ENCODE measurements at regions not wholly inside any gene's neighbourhood (a gene's known extent, or its start where the extent isn't known, plus 50 kb on each side); places are given as distances from the start of the nearest gene placed in this dataset.

DNA sequence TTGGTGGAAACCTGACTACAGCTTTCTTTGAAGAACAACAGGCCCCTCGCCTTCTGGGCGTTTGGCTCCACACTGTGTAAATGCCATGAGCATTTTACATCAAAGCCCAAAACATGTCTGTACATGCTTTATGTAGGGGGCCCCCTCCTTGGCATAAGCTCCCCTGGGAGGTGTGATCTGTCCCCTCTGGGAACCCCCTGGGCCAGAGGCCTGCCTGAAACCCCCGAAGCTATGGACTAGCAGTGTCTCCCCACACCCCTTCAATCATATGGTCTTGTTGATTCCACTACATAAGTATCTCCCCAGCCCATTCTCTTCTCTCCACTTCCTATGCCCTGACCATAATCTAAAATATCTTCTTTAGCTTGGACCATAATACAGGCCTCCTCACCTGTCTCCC lies 241.5 kb downstream of the C1orf94 start:
- no peaks in the 10 kb centered on the region for H3K4me1 ChIP-seq (ENCODE audit: insufficient read depth, low read length)
- no peak overlapping the region for H2AFZ ChIP-seq (ENCODE audit: low read depth, low read length)
- H3K79me2 ChIP-seq (ENCODE audit: insufficient read depth, low read length) = no peaks in the 10 kb centered on the region
- DNase-seq (no peak), ATAC-seq (ENCODE audit: insufficient read depth, low read depth) (no peak)
- no peak overlapping the region for H3K9ac ChIP-seq (ENCODE audit: low read depth, low read length)
- H3K4me3 ChIP-seq (ENCODE audit: low read depth in 1 of 2, low read length in 2 of 2) = no peak overlapping the region
- TF ChIP-seq, protein P1, sequence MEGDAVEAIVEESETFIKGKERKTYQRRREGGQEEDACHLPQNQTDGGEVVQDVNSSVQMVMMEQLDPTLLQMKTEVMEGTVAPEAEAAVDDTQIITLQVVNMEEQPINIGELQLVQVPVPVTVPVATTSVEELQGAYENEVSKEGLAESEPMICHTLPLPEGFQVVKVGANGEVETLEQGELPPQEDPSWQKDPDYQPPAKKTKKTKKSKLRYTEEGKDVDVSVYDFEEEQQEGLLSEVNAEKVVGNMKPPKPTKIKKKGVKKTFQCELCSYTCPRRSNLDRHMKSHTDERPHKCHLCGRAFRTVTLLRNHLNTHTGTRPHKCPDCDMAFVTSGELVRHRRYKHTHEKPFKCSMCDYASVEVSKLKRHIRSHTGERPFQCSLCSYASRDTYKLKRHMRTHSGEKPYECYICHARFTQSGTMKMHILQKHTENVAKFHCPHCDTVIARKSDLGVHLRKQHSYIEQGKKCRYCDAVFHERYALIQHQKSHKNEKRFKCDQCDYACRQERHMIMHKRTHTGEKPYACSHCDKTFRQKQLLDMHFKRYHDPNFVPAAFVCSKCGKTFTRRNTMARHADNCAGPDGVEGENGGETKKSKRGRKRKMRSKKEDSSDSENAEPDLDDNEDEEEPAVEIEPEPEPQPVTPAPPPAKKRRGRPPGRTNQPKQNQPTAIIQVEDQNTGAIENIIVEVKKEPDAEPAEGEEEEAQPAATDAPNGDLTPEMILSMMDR (IDR thresholded peaks at IDR 0.05; ENCODE audit: borderline replicate concordance, extremely low read depth, low read length, poor library complexity, severe bottlenecking) = no peak
- TF ChIP-seq EZH2 (IDR thresholded peaks at IDR 0.05; ENCODE audit: borderline replicate concordance, low read depth, low read length, severe bottlenecking) = no peak
- peaks cover 12% of the 10 kb centered on the region for H3K27me3 ChIP-seq (ENCODE audit: insufficient read depth, low read length, poor library complexity)
- no peaks in the 10 kb centered on the region for H3K36me3 ChIP-seq (ENCODE audit: insufficient read depth, low read length)
- H4K20me1 ChIP-seq (ENCODE audit: insufficient read depth, low read length) = no peaks in the 10 kb centered on the region
- H3K27ac ChIP-seq (ENCODE audit: low read length) = no peak overlapping the region
- no peak overlapping the region for H3K4me2 ChIP-seq (ENCODE audit: insufficient read depth, low read length)
- no peaks in the 10 kb centered on the region for H3K9me3 ChIP-seq (ENCODE audit: insufficient read depth, low read length, severe bottlenecking)

DNA sequence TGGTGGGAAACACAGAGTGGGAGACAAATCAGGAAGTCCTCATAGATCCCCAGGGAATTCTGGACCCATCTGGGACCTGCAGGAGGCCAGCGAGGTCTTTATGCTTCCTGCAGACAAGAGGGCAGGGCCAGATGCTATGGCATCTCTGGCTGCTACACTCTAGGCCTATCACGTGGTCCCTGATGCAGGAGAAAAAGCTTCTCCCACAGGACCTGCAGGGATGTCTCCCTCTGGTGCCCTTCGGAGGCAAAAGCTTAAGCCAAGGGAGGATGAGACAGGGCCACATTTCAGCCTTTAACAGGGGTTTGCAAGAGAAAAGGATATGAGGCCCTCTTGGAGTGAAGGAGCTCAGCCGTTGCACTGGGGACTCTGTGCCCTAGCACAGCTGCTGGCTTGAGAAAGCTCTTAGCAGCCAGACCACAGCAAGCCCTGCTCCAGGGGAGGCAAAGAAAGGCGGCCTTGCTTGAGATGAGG lies 243.0 kb downstream of the C1orf94 start:
- TF ChIP-seq, protein P1 (IDR thresholded peaks at IDR 0.05; ENCODE audit: borderline replicate concordance, extremely low read depth, low read length, poor library complexity, severe bottlenecking) = no peak
- no peak for TF ChIP-seq EZH2 (IDR thresholded peaks at IDR 0.05; ENCODE audit: borderline replicate concordance, low read depth, low read length, severe bottlenecking)
- Histone ChIP-seq H3K27me3 (ENCODE audit: insufficient read depth, low read length, poor library complexity) (peaks cover 12% of the 10 kb centered on the region), H3K9ac (ENCODE audit: low read depth, low read length) (no peak overlapping the region), H3K79me2 (ENCODE audit: insufficient read depth, low read length) (no peaks in the 10 kb centered on the region), H3K4me2 (ENCODE audit: insufficient read depth, low read length) (no peak overlapping the region), H2AFZ (ENCODE audit: low read depth, low read length) (no peak overlapping the region), H3K9me3 (ENCODE audit: insufficient read depth, low read length, severe bottlenecking) (no peaks in the 10 kb centered on the region), H3K4me1 (ENCODE audit: insufficient read depth, low read length) (no peaks in the 10 kb centered on the region), H3K27ac (ENCODE audit: low read length) (no peak overlapping the region), H4K20me1 (ENCODE audit: insufficient read depth, low read length) (no peaks in the 10 kb centered on the region), H3K36me3 (ENCODE audit: insufficient read depth, low read length) (no peaks in the 10 kb centered on the region), H3K4me3 (ENCODE audit: low read depth in 1 of 2, low read length in 2 of 2) (no peak overlapping the region)
- no peak for DNase-seq
- no peak for ATAC-seq (ENCODE audit: insufficient read depth, low read depth)

DNA sequence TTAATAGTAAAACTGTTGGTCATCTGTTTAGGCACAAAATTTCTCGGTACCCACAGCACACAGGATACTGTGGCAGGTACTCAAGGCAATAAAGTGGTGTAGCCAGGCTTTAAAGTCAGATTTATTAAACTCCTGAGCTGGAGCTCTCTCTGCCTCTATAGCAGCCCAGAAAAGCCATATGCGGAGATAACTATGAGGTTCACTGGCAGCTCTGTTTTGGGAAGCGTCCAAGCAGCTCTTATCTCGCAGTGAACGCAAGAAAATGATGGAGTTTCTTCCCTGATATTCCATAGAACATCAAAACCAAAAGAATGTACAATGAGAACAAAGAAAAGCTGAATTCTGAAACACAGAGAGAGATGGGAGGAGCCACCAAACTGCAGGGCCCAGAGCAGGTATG lies 248.3 kb downstream of the C1orf94 start:
- Histone ChIP-seq H3K4me1 (ENCODE audit: insufficient read depth, low read length) (no peaks in the 10 kb centered on the region), H3K9ac (ENCODE audit: low read depth, low read length) (no peak overlapping the region), H3K4me3 (ENCODE audit: low read depth in 1 of 2, low read length in 2 of 2) (no peak overlapping the region), H3K36me3 (ENCODE audit: insufficient read depth, low read length) (no peaks in the 10 kb centered on the region), H3K27ac (ENCODE audit: low read length) (no peak overlapping the region), H3K9me3 (ENCODE audit: insufficient read depth, low read length, severe bottlenecking) (no peaks in the 10 kb centered on the region), H4K20me1 (ENCODE audit: insufficient read depth, low read length) (0 out of 2 replicates have a peak, but pooled peaks cover 7% of the 10 kb centered on the region), H3K79me2 (ENCODE audit: insufficient read depth, low read length) (no peaks in the 10 kb centered on the region), H3K27me3 (ENCODE audit: insufficient read depth, low read length, poor library complexity) (peaks cover 6% of the 10 kb centered on the region), H2AFZ (ENCODE audit: low read depth, low read length) (no peak overlapping the region), H3K4me2 (ENCODE audit: insufficient read depth, low read length) (no peak overlapping the region)
- DNase-seq (no peak), ATAC-seq (ENCODE audit: insufficient read depth, low read depth) (no peak)
- TF ChIP-seq, protein P1 (IDR thresholded peaks at IDR 0.05; ENCODE audit: borderline replicate concordance, extremely low read depth, low read length, poor library complexity, severe bottlenecking) = no peak
- no peak for TF ChIP-seq EZH2 (IDR thresholded peaks at IDR 0.05; ENCODE audit: borderline replicate concordance, low read depth, low read length, severe bottlenecking)

DNA sequence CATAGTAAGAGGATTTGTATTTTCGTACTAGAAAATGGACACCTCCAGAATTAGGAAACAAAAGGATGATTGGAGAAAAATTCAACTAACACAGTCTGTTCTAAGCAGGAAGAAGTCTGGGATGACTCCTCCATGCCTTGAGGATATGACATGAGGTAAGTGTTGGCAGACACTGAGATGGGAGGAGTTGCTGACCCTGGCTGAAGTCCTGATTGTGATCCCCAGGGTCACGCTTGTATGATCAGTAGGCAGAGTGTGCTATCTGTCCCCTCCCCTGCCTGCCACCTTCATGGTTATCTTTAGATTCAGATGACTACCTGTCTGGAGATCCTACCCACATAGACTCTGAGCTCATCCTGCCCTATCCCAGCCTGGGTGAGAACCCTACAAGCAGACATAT lies 249.1 kb downstream of the C1orf94 start:
- no peaks in the 10 kb centered on the region for H3K9me3 ChIP-seq (ENCODE audit: insufficient read depth, low read length, severe bottlenecking)
- no peak overlapping the region for H3K9ac ChIP-seq (ENCODE audit: low read depth, low read length)
- 0 out of 2 replicates have a peak, but pooled peaks cover 7% of the 10 kb centered on the region for H4K20me1 ChIP-seq (ENCODE audit: insufficient read depth, low read length)
- no peak for TF ChIP-seq EZH2 (IDR thresholded peaks at IDR 0.05; ENCODE audit: borderline replicate concordance, low read depth, low read length, severe bottlenecking)
- TF ChIP-seq, protein P1 (IDR thresholded peaks at IDR 0.05; ENCODE audit: borderline replicate concordance, extremely low read depth, low read length, poor library complexity, severe bottlenecking) = no peak
- H3K36me3 ChIP-seq (ENCODE audit: insufficient read depth, low read length) = no peaks in the 10 kb centered on the region
- ATAC-seq (ENCODE audit: insufficient read depth, low read depth) (no peak), DNase-seq (no peak)
- H3K27me3 ChIP-seq (ENCODE audit: insufficient read depth, low read length, poor library complexity) = peaks cover 6% of the 10 kb centered on the region
- H3K4me2 ChIP-seq (ENCODE audit: insufficient read depth, low read length) = no peak overlapping the region
- H3K4me1 ChIP-seq (ENCODE audit: insufficient read depth, low read length) = no peaks in the 10 kb centered on the region
- H3K4me3 ChIP-seq (ENCODE audit: low read depth in 1 of 2, low read length in 2 of 2) = no peak overlapping the region
- H2AFZ ChIP-seq (ENCODE audit: low read depth, low read length) = no peak overlapping the region
- H3K27ac ChIP-seq (ENCODE audit: low read length) = no peak overlapping the region
- H3K79me2 ChIP-seq (ENCODE audit: insufficient read depth, low read length) = no peaks in the 10 kb centered on the region

Data from DND-41 (cell line).